ENCODE measurements at regions not wholly inside any gene's neighbourhood (a gene's known extent, or its start where the extent isn't known, plus 50 kb on each side); places are given as distances from the start of the nearest gene placed in this dataset.

- TF ChIP-seq E2F1 (CRISPR knock-in tag; IDR thresholded peaks at IDR 0.05): no peak
Observed at GRCh38 chr4:161002386-161002785, 1161.4 kb downstream of the FSTL5 start (continued).

- Histone ChIP-seq H3K27me3 (ENCODE audit: control insufficient read depth in 1 of 2, insufficient read depth in 2 of 2, low read length in 2 of 2) (no peaks in the 10 kb centered on the region), H3K4me3 (replicated peaks in 1 of 3; ENCODE audit: insufficient read depth in 1 of 3, low read depth in 2 of 3, low read length in 3 of 3) (no peak overlapping the region), H3K79me2 (ENCODE audit: insufficient read depth, low read length) (no peaks in the 10 kb centered on the region), H3K4me1 (ENCODE audit: insufficient read depth, low read length) (no peaks in the 10 kb centered on the region), H4K20me1 (ENCODE audit: insufficient read depth, low read length) (no peaks in the 10 kb centered on the region), H3K4me2 (ENCODE audit: low read depth, low read length) (no peak overlapping the region), H3K9me3 (ENCODE audit: low read length) (no peaks in the 10 kb centered on the region), H3K9ac (ENCODE audit: insufficient read depth, low read depth, low read length) (no peak overlapping the region), H2AFZ (ENCODE audit: low read length) (no peak overlapping the region), H3K36me3 (replicated peaks in 1 of 2; ENCODE audit: control insufficient read depth in 1 of 2, insufficient read depth in 2 of 2, low read length in 2 of 2) (no peaks in the 10 kb centered on the region), H3K27ac (ENCODE audit: extremely low read length, insufficient read depth, low read length) (no peak overlapping the region)
- WGBS (ENCODE audit: low lambda C conversion rate): 3% methylated on average over 3 of the region's 16 CpGs
- DNase-seq (ENCODE audit: low spot score) (no peak), ATAC-seq (no peak), FAIRE-seq (no peak)
- in situ Hi-C loops (cut with HindIII; ENCODE audit: extremely low pct_ligation_motif_present, low pct_unique_long_range_greater_than_20kb): no loop called here
- ChIA-PET POLR2A (no interaction called here), CTCF (ENCODE audit: low intra/inter-chr PET ratio, low total read pairs) (no interaction called here)
- BruUV-seq (replicated peaks): no TSS peak
- intact Hi-C loops (cut with micrococcal nuclease; ENCODE audit: unreplicated experiment): no loop called here
- no peak for TF ChIP-seq FIP1L1 (IDR thresholded peaks at IDR 0.05; ENCODE audit: borderline replicate concordance, insufficient read depth, low read depth, low read length)
- TF ChIP-seq ZNF329 (CRISPR knock-in tag; IDR thresholded peaks at IDR 0.05; ENCODE audit: low read depth): no peak
- no peak for TF ChIP-seq SIN3B (IDR thresholded peaks at IDR 0.05; ENCODE audit: low read length)
- TF ChIP-seq SMARCC2 (IDR thresholded peaks at IDR 0.05): no peak
- no peak for TF ChIP-seq BORCS8-MEF2B (CRISPR knock-in tag; IDR thresholded peaks at IDR 0.05)
- TF ChIP-seq NFIC (IDR thresholded peaks at IDR 0.05; ENCODE audit: low read length): no peak
- TF ChIP-seq CHD2 (IDR thresholded peaks at IDR 0.05; ENCODE audit: low read depth, low read length): no peak
- no peak for TF ChIP-seq LBX2 (CRISPR knock-in tag; IDR thresholded peaks at IDR 0.05; ENCODE audit: borderline replicate concordance)
- TF ChIP-seq E2F1 (CRISPR knock-in tag; IDR thresholded peaks at IDR 0.05): no peak
- no peak for TF ChIP-seq PRMT3 (CRISPR knock-in tag; IDR thresholded peaks at IDR 0.05; ENCODE audit: borderline replicate concordance, low read depth)
- no peak for TF ChIP-seq MYPOP (CRISPR knock-in tag; IDR thresholded peaks at IDR 0.05)
- TF ChIP-seq ZBTB1 (CRISPR knock-in tag; IDR thresholded peaks at IDR 0.05; ENCODE audit: borderline replicate concordance): no peak
- no peak for TF ChIP-seq NONO (IDR thresholded peaks at IDR 0.05)
- no peak for TF ChIP-seq NONO (CRISPR knock-in tag; conservative IDR thresholded peaks at IDR 0.05)
- TF ChIP-seq MLXIP (CRISPR knock-in tag; IDR thresholded peaks at IDR 0.05; ENCODE audit: borderline replicate concordance): no peak
- TF ChIP-seq CREBL2 (CRISPR knock-in tag; IDR thresholded peaks at IDR 0.05; ENCODE audit: borderline replicate concordance): no peak
Observed at GRCh38 chr4:161003418-161004057, 1160.3 kb downstream of the FSTL5 start.
